Ovary (tissue), 3 donors: ENCODE measurements at regions not wholly inside any gene's neighbourhood (a gene's known extent, or its start where the extent isn't known, plus 50 kb on each side); places are given as distances from the start of the nearest gene placed in this dataset.

ENCODE experiments used
- POLR2A ChIP-seq: fragments of 450-650 bp; IDR thresholded peaks from one replicate; pipeline ENCODE4 v1.6.1; 2017; ENCODE audit warnings: antibody characterized with exemption, mild to moderate bottlenecking, moderate library complexity
- TF ChIP-seq, protein P1 (sequence below), 3 donors: fragments of 450-650 bp in 2 of 3; fragments of 200-600 bp in 1 of 3; IDR thresholded peaks; one replicate each; pipeline versions ENCODE4 v1.5.1 to v1.8.0; 2016 to 2022; ENCODE audit warnings: antibody characterized with exemption in 3 of 3, mild to moderate bottlenecking in 1 of 3
- donor health status: DM: no; HTN: no; CAD: no.

DNA sequence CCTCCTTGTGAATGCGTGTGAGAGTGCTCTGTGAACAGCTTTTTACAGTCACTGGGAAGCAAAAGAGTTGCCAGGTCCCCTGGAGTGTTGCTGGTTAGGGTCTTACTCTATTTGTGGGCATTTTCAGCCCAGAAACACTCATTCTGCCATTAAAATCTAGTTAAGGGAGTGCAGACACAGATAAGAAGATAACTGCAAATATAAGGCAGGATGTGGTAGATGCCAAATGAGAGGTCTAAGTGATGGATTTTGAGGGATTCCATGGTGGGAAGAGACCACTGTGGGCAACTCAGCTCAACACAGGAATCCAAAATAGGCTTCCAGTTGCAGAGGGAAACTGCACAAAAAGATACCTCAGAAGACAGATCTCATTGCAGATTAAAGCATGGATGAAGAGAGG, 54.5 kb upstream of the KL start:
- TF ChIP-seq, protein P1, sequence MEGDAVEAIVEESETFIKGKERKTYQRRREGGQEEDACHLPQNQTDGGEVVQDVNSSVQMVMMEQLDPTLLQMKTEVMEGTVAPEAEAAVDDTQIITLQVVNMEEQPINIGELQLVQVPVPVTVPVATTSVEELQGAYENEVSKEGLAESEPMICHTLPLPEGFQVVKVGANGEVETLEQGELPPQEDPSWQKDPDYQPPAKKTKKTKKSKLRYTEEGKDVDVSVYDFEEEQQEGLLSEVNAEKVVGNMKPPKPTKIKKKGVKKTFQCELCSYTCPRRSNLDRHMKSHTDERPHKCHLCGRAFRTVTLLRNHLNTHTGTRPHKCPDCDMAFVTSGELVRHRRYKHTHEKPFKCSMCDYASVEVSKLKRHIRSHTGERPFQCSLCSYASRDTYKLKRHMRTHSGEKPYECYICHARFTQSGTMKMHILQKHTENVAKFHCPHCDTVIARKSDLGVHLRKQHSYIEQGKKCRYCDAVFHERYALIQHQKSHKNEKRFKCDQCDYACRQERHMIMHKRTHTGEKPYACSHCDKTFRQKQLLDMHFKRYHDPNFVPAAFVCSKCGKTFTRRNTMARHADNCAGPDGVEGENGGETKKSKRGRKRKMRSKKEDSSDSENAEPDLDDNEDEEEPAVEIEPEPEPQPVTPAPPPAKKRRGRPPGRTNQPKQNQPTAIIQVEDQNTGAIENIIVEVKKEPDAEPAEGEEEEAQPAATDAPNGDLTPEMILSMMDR (IDR thresholded peaks at IDR 0.05) = no peak
- TF ChIP-seq POLR2A = no peak
